Hepatocyte (in vitro differentiated cells): ENCODE measurements at regions not wholly inside any gene's neighbourhood (a gene's known extent, or its start where the extent isn't known, plus 50 kb on each side); places are given as distances from the start of the nearest gene placed in this dataset.
A peak's percentile ranks its signal among the peaks of the same experiment; 100 is the strongest.

Experiments
- EZH2 ChIP-seq: fragments of 200-600 bp; sonication (generic); IDR thresholded peaks from 2 replicates; pipeline ENCODE4 v1.6.1; 2016; ENCODE audit warnings: antibody characterized with exemption, mild to moderate bottlenecking, borderline replicate concordance
- TF ChIP-seq, protein P1 (sequence below): fragments of 200-600 bp; sonication (generic); IDR thresholded peaks from 2 replicates; pipeline ENCODE4 v1.5.1; 2016; ENCODE audit warnings: antibody characterized with exemption, mild to moderate bottlenecking; ENCODE audit not compliant: poor library complexity

DNA sequence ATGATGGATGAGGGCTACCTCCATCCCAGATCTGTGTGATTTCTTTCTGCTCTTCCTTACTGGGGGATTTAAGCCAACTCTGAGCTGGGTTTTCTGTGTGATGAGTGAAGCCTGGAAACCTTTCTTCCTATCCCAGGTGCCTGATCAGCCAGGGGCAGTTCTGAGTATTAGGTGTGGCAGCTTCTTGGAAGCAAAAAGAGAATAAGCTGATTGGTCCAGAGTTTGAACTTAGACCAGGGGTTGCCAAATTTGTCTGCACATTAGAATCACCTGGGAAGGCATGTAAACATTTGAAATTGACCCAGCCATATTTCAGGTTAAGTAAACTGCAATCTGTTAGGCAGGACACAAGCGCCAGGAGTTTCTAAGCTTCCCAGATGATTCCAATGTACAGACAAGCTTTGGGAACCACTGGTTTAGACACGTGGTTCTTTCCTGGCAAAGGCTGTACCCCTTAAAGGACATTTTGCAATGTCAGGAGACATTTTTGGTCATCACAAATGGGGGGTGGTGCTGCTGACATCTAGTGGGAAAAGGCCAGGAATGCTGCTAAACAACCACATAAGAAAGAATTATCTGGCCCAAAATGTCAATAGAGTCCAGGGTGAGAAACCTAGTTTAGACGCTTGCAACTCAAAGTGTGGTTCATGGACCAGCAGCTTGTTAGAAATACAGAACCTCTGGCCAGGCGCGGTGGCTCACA, 160.5 kb upstream of the GHITM start:
- TF ChIP-seq, protein P1, sequence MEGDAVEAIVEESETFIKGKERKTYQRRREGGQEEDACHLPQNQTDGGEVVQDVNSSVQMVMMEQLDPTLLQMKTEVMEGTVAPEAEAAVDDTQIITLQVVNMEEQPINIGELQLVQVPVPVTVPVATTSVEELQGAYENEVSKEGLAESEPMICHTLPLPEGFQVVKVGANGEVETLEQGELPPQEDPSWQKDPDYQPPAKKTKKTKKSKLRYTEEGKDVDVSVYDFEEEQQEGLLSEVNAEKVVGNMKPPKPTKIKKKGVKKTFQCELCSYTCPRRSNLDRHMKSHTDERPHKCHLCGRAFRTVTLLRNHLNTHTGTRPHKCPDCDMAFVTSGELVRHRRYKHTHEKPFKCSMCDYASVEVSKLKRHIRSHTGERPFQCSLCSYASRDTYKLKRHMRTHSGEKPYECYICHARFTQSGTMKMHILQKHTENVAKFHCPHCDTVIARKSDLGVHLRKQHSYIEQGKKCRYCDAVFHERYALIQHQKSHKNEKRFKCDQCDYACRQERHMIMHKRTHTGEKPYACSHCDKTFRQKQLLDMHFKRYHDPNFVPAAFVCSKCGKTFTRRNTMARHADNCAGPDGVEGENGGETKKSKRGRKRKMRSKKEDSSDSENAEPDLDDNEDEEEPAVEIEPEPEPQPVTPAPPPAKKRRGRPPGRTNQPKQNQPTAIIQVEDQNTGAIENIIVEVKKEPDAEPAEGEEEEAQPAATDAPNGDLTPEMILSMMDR: peak; percentile 3
- TF ChIP-seq EZH2: no peak
